ENCODE measurements at regions not wholly inside any gene's neighbourhood (a gene's known extent, or its start where the extent isn't known, plus 50 kb on each side); places are given as distances from the start of the nearest gene placed in this dataset.

DNA sequence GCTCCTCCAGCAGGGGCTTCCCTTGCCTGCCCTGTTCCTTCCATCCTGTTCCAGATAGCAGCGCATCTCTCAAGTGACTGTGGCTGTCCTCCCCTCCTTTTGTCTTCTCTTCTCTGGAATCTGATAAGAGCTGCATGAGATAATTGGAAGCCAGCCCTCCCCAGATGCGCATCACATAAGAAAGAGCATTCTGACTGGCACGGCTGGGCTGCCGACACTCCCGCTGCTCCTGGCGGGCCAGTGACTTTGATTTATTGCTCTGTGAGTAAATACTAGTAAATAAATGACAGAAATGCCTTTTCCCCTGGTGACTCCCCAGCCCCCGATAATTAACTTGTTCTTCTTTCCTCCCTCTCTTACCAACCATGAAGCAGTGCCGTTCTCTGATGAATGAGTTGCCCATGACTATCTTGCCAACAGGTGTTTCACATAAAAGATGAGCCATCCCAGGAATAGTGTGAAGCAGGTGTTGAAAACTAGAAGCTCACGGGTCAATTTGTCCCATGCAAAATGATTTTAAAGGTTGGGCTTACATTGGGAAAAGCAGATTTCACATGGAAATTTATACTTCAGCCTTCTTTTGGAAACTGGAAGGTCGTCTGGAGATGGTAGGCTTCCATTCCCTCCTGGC is 212.3 kb downstream of the ERCC6L2 start:
- no peak for DNase-seq (ENCODE audit: low spot score)

- no peak for DNase-seq (ENCODE audit: low spot score)
Observed at GRCh38 chr9:96086936-96087571, 211.6 kb downstream of the ERCC6L2 start.

DNA sequence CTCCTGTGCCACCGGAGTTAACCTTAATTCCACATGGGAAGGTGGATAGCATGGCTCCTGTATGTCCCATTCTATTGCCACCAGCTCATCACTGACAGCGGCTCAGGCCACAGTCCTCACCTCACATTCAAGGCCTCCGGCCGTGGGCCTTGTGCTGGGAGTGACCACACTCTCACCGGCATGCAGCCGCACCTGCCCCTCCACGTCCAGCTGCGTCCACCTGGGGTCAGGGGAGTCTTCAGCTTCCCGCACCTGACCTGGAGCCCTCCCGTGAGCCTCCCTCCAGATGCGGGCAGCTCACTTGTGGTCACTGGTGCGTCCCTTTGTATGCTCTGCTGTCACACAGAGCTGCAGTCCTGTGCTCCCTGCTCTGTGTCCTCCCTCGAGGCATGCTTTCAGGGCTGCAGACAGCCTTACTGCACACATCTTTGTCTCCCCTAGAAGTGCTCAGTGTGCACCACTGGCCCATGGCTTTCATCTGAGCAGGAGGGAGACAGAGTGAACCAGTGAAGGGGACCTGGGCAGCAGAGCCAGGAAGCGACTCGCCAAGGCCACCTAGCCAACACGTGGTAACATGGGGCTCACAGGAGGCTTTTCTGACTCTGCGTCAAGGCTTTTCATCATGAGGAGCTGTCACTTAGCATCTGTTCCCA is 210.1 kb downstream of the ERCC6L2 start:
- no peak for DNase-seq (ENCODE audit: low spot score)

DNA sequence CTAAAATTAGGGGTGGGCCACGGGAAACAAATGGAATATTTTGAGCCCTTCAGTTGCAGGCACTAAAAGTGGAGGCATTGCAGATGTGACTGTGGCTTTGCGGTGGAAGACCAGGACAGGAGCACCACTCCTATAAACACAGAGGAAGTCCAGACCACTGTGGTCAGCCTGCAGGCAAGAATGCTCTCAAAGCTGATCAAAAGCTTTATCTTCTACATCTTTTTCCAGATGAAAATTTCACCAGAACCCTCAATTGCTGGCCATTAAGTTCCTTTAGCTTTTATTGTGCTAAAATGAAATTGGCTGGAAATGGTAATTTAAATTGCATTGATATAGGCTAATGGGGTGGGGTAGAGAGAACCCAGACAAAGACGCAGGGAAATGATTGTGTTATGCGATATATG is 208.8 kb downstream of the ERCC6L2 start:
- no peak for DNase-seq (ENCODE audit: low spot score)

DNA sequence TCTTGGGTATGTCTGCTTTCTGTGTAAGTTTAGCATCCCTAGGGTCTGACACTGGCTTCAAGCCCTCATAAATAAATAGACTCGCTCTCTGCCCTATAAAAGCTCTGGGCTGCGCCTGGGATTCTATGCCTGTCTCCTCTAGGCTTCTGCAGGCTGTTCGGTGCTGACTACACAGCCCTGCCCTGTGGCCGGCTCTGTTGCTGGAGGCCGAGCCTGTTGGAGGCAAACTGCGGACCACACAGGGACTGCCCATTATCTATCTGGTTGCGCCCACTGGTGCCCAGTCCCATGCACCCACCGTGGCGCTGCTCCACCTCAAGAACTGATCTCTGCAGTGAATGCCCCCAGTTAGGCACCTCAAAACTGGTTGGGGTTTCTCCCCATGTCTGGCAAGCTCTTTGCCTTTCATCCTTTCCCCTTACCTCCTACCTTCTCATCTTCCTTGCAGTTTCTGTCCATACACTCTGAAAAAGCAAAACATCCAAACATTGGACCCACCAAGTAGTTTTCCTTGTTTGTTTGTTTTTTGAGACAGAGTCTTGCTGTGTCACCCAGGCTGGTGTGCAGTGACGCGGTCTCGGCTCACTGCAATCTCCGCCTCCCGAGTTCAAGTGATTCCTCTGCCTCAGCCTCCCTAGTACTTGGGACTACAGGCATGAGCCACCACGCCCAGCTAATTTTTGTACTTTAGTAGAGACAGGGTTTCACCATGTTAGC is 207.2 kb downstream of the ERCC6L2 start:
- no peak for DNase-seq (ENCODE audit: low spot score)

DNA sequence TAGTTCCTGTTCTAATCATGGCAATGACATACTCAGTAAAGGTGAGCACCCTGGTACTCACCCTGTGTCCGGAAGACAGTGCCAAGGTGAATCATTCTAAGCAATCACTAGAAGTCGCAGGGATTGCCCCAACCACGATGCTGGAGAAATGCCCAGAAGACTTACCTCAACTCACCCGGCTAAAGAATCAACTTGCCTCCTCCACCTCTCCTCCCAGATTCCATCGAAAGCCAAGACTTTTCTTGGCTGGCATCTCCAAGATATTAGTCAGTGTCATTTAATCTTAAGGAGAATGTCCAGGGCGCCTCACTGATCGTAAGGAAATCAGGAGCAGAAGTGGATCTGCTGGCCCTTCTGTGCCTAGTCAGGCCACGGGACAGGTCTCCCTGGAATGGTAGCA is 204.9 kb downstream of the ERCC6L2 start:
- no peak for DNase-seq (ENCODE audit: low spot score)

GRCh38 chr9:96079779-96080178 is 204.3 kb downstream of the ERCC6L2 start:
- DNase-seq (ENCODE audit: low spot score): no peak

- no peak for DNase-seq (ENCODE audit: low spot score)
Observed at GRCh38 chr9:96078897-96079490, 203.5 kb downstream of the ERCC6L2 start.

DNA sequence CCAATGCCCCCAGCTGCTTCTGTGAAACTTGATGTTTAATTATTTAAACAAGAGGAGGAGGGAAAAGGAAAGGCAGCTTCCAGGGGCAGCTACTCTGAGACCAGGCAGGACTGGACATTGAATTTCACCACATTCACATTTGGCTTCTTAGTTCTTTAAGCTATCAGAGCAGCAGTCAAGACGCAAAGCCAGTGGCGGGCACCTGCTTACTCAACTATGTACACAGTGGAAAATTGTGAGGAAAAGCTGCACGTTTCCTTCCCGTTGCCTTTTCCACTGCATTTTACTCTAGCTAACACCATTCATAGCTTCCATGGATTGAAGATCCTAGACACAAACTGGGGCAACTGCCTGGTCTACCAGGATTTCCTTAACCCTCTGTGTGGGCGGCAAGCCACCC is 200.3 kb downstream of the ERCC6L2 start:
- no peak for DNase-seq (ENCODE audit: low spot score)

GRCh38 chr9:96075111-96075510 is 199.6 kb downstream of the ERCC6L2 start:
- no peak for DNase-seq (ENCODE audit: low spot score)

- no peak for DNase-seq (ENCODE audit: low spot score)
Observed at GRCh38 chr9:96073531-96074480, 198.3 kb downstream of the ERCC6L2 start.

DNA sequence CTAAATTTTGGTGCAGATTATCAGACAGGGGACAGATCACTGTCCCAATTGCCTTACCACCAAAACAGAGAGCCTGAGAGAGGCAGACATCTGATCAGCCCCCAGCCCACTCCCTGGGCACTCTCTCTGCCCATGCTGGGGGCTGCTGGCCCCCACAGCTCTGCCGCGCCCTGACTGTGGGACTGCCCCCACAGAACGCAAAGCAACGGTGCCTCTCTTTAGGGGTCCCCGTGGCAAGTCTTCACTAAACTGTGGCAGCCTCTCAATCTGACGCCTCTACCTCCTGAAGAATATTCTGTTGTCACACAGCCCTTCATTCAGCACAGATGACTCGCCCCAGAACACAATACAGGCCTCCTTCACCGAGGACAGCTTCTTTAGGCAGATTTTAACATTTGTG is 197.4 kb downstream of the ERCC6L2 start:
- DNase-seq (ENCODE audit: low spot score): no peak

- DNase-seq (ENCODE audit: low spot score): no peak
Observed at GRCh38 chr9:96071815-96072124, 196.3 kb downstream of the ERCC6L2 start.

- DNase-seq (ENCODE audit: low spot score): no peak
Observed at GRCh38 chr9:96071076-96071814, 195.8 kb downstream of the ERCC6L2 start.

DNA sequence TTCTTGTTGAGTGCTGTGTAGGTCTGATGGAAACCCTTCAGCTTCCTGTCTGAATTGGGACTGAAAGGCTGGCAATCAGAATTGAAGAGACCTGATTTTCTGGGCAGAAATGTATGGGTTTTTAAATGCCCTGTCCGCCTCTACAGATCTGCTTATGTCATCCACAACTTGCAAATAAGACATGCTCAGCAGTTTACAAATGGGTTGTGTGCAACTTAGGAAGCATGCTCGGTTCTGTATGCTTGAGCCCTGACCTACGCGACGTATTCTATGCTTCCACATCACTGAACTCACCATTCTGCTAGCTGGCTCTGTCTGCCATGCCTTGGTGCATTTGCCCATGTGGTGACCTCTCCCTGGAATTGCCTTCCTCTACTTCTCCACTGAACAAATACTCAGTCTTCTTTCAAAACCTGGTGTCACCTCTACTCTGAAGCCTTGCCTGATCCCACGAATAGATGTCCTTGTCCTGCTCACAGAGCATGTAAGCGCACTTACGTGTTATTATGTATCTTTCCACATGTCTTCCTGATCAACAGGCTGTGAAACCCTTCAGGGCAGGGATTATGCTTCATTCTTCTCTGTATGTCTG is 194.2 kb downstream of the ERCC6L2 start:
- DNase-seq (ENCODE audit: low spot score): no peak

GRCh38 chr9:96068511-96068910 is 193.0 kb downstream of the ERCC6L2 start:
- DNase-seq (ENCODE audit: low spot score): no peak

- no peak for DNase-seq (ENCODE audit: low spot score)
Observed at GRCh38 chr9:96067600-96067999, 192.1 kb downstream of the ERCC6L2 start.

- no peak for DNase-seq (ENCODE audit: low spot score)
Observed at GRCh38 chr9:96067004-96067403, 191.5 kb downstream of the ERCC6L2 start.

- no peak for DNase-seq (ENCODE audit: low spot score)
Observed at GRCh38 chr9:96065482-96066251, 190.2 kb downstream of the ERCC6L2 start.
